H1 (cell line): ENCODE measurements at regions not wholly inside any gene's neighbourhood (a gene's known extent, or its start where the extent isn't known, plus 50 kb on each side); places are given as distances from the start of the nearest gene placed in this dataset.

Source experiments
- BACH1 ChIP-seq: IDR thresholded peaks from 2 replicates; pipeline ENCODE4 v1.6.1; 2012; ENCODE audit warnings: low read length, improper control_type of control experiment
- BRCA1 ChIP-seq: IDR thresholded peaks from 2 replicates; pipeline ENCODE4 v1.6.1; 2012; ENCODE audit warnings: low read depth, low read length, improper control_type of control experiment
- CHD2 ChIP-seq: IDR thresholded peaks from 2 replicates; pipeline ENCODE4 v1.6.1; 2012; ENCODE audit warnings: low read length, improper control_type of control experiment
- JUN ChIP-seq: IDR thresholded peaks from 2 replicates; pipeline ENCODE4 v1.6.1; 2011; ENCODE audit warnings: low read depth, mild to moderate bottlenecking, improper control_type of control experiment, low read length
- RNF2 ChIP-seq: fragments of 200-900, 300-1000 bp; sonication (generic); IDR thresholded peaks from 2 replicates; pipeline ENCODE4 v1.7.1; 2016; ENCODE audit warnings: borderline replicate concordance, low read depth, mild to moderate bottlenecking, antibody characterized with exemption, low read length; ENCODE audit not compliant: poor library complexity, severe bottlenecking; ENCODE audit errors: missing control alignments

- no peak for TF ChIP-seq BACH1
- no peak for TF ChIP-seq CHD2
- TF ChIP-seq JUN = no peak
- no peak for TF ChIP-seq BRCA1
- no peak for TF ChIP-seq RNF2
These were observed 206.0 kb downstream of the BRD1 start (continued) for GRCh38 chr22:49621601-49622210.
